ENCODE measurements at regions not wholly inside any gene's neighbourhood (a gene's known extent, or its start where the extent isn't known, plus 50 kb on each side); places are given as distances from the start of the nearest gene placed in this dataset.

- no peak for DNase-seq (ENCODE audit: low spot score)
- no peak overlapping the region for H3K4me3 ChIP-seq (ENCODE audit: severe bottlenecking)
- H3K9me3 ChIP-seq (ENCODE audit: severe bottlenecking): no peaks in the 10 kb centered on the region
- ATAC-seq (ENCODE audit: low read depth): no peak
- no peaks in the 10 kb centered on the region for H3K36me3 ChIP-seq (ENCODE audit: low read depth)
- H3K4me1 ChIP-seq (ENCODE audit: insufficient read depth, poor library complexity, severe bottlenecking): no peaks in the 10 kb centered on the region
- no peaks in the 10 kb centered on the region for H3K27me3 ChIP-seq (ENCODE audit: insufficient read depth, poor library complexity, severe bottlenecking)
- TF ChIP-seq CTCF (IDR thresholded peaks at IDR 0.05; ENCODE audit: poor library complexity, severe bottlenecking): no peak
- no peak overlapping the region for H3K27ac ChIP-seq (ENCODE audit: poor library complexity, severe bottlenecking)
These were observed 267.1 kb downstream of the CYRIA start for GRCh38 chr2:16398486-16399043.

- Histone ChIP-seq H3K36me3 (ENCODE audit: low read depth) (no peaks in the 10 kb centered on the region), H3K4me1 (ENCODE audit: insufficient read depth, poor library complexity, severe bottlenecking) (no peaks in the 10 kb centered on the region), H3K27ac (ENCODE audit: poor library complexity, severe bottlenecking) (no peak overlapping the region), H3K4me3 (ENCODE audit: severe bottlenecking) (no peak overlapping the region), H3K27me3 (ENCODE audit: insufficient read depth, poor library complexity, severe bottlenecking) (no peaks in the 10 kb centered on the region), H3K9me3 (ENCODE audit: severe bottlenecking) (no peaks in the 10 kb centered on the region)
- no peak for DNase-seq (ENCODE audit: low spot score)
- no peak for TF ChIP-seq CTCF (IDR thresholded peaks at IDR 0.05; ENCODE audit: poor library complexity, severe bottlenecking)
- no peak for ATAC-seq (ENCODE audit: low read depth)
These were observed 267.8 kb downstream of the CYRIA start for GRCh38 chr2:16397681-16398475.

DNA sequence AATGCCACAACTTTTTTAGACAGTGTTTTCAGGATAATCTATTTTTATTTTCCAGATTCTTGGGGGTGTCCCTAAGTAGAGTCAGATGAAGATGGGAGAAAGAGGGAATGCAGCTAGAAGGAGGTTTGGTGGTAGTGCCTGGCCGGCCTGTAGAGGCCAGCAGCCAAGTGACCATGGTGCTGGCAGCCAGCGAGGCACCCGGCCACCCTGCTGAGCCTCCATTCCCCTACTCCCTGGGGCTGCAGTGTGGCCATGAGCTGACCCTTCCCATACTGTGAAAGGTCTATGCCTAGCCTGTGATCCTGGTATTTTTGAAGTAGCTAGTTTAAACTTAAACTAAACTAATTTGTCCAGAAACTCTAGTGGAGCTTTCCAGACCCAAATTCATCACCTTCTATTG is 268.6 kb downstream of the CYRIA start:
- H3K4me3 ChIP-seq (ENCODE audit: severe bottlenecking): no peak overlapping the region
- H3K9me3 ChIP-seq (ENCODE audit: severe bottlenecking): no peaks in the 10 kb centered on the region
- no peaks in the 10 kb centered on the region for H3K4me1 ChIP-seq (ENCODE audit: insufficient read depth, poor library complexity, severe bottlenecking)
- no peak overlapping the region for H3K27ac ChIP-seq (ENCODE audit: poor library complexity, severe bottlenecking)
- no peak for TF ChIP-seq CTCF (IDR thresholded peaks at IDR 0.05; ENCODE audit: poor library complexity, severe bottlenecking)
- no peaks in the 10 kb centered on the region for H3K36me3 ChIP-seq (ENCODE audit: low read depth)
- no peak for ATAC-seq (ENCODE audit: low read depth)
- no peak for DNase-seq (ENCODE audit: low spot score)
- H3K27me3 ChIP-seq (ENCODE audit: insufficient read depth, poor library complexity, severe bottlenecking): no peaks in the 10 kb centered on the region

GRCh38 chr2:16396171-16396570 is 269.5 kb downstream of the CYRIA start:
- Histone ChIP-seq H3K4me1 (ENCODE audit: insufficient read depth, poor library complexity, severe bottlenecking) (no peaks in the 10 kb centered on the region), H3K27ac (ENCODE audit: poor library complexity, severe bottlenecking) (no peak overlapping the region), H3K27me3 (ENCODE audit: insufficient read depth, poor library complexity, severe bottlenecking) (no peaks in the 10 kb centered on the region), H3K4me3 (ENCODE audit: severe bottlenecking) (no peak overlapping the region), H3K36me3 (ENCODE audit: low read depth) (no peaks in the 10 kb centered on the region), H3K9me3 (ENCODE audit: severe bottlenecking) (no peaks in the 10 kb centered on the region)
- ATAC-seq (ENCODE audit: low read depth) (no peak), DNase-seq (ENCODE audit: low spot score) (no peak)
- no peak for TF ChIP-seq CTCF (IDR thresholded peaks at IDR 0.05; ENCODE audit: poor library complexity, severe bottlenecking)

GRCh38 chr2:16395601-16396000 is 270.0 kb downstream of the CYRIA start:
- H3K27ac ChIP-seq (ENCODE audit: poor library complexity, severe bottlenecking): no peak overlapping the region
- ATAC-seq (ENCODE audit: low read depth) (no peak), DNase-seq (ENCODE audit: low spot score) (no peak)

More at GRCh38 chr2:16395601-16396000, 270.0 kb downstream of the CYRIA start:
- no peaks in the 10 kb centered on the region for H3K36me3 ChIP-seq (ENCODE audit: low read depth)
- no peak for TF ChIP-seq CTCF (IDR thresholded peaks at IDR 0.05; ENCODE audit: poor library complexity, severe bottlenecking)
- no peaks in the 10 kb centered on the region for H3K4me1 ChIP-seq (ENCODE audit: insufficient read depth, poor library complexity, severe bottlenecking)
- no peak overlapping the region for H3K4me3 ChIP-seq (ENCODE audit: severe bottlenecking)
- H3K27me3 ChIP-seq (ENCODE audit: insufficient read depth, poor library complexity, severe bottlenecking): no peaks in the 10 kb centered on the region
- H3K9me3 ChIP-seq (ENCODE audit: severe bottlenecking): no peaks in the 10 kb centered on the region

All from RWPE2 (cell line).